Loucy (cell line): ENCODE measurements at regions not wholly inside any gene's neighbourhood (a gene's known extent, or its start where the extent isn't known, plus 50 kb on each side); places are given as distances from the start of the nearest gene placed in this dataset.
A peak's percentile ranks its signal among the peaks of the same experiment; 100 is the strongest.

ENCODE experiments used
- H2AFZ ChIP-seq: fragments of 200-600 bp; sonication (generic); 2 replicates; pipeline ENCODE4 v1.6.0; 2016; ENCODE audit warnings: antibody characterized with exemption, mild to moderate bottlenecking, low read length, moderate library complexity
- H3F3A ChIP-seq: fragments of 200-600 bp; 2 replicates; pipeline ENCODE4 v1.6.0; 2016; ENCODE audit warnings: antibody characterized with exemption, low read depth, mild to moderate bottlenecking
- H3K27me3 ChIP-seq: fragments of 200-600 bp; sonication (generic); 2 replicates; pipeline ENCODE4 v1.6.1; 2014; ENCODE audit warnings: low read length, mild to moderate bottlenecking; ENCODE audit not compliant: insufficient read depth, poor library complexity, severe bottlenecking
- H3K36me3 ChIP-seq: fragments of 200-600 bp; sonication (generic); 2 replicates; pipeline ENCODE4 v1.6.1; 2016; ENCODE audit warnings: low read length; ENCODE audit not compliant: insufficient read depth
- H3K4me1 ChIP-seq: fragments of 200-600 bp; sonication (generic); 2 replicates; pipeline ENCODE4 v1.5.1; 2014; ENCODE audit warnings: low read length, mild to moderate bottlenecking; ENCODE audit not compliant: insufficient read depth, poor library complexity, severe bottlenecking
- H3K4me2 ChIP-seq: fragments of 200-600 bp; sonication (generic); 2 replicates; pipeline ENCODE4 v1.6.0; 2014; ENCODE audit warnings: antibody characterized with exemption, low read length, low read depth, mild to moderate bottlenecking; ENCODE audit not compliant: poor library complexity, severe bottlenecking
- H3K4me3 ChIP-seq: fragments of 200-600 bp; sonication (generic); 2 replicates; pipeline ENCODE4 v1.5.1; 2014; ENCODE audit warnings: low read length, mild to moderate bottlenecking, mixed read lengths; ENCODE audit not compliant: poor library complexity, severe bottlenecking
- H3K79me2 ChIP-seq: fragments of 200-600 bp; sonication (generic); 2 replicates; pipeline ENCODE4 v1.6.1; 2014; ENCODE audit warnings: low read length; ENCODE audit not compliant: insufficient read depth
- H3K9ac ChIP-seq: fragments of 200-600 bp; sonication (generic); 2 replicates; pipeline ENCODE4 v1.6.0; 2014; ENCODE audit warnings: mild to moderate bottlenecking, low read depth, low read length, moderate library complexity; ENCODE audit not compliant: poor library complexity, severe bottlenecking
- H3K9me2 ChIP-seq: fragments of 200-600 bp; sonication (generic); replicated peaks from 2 replicates; pipeline ENCODE4 v1.6.1; 2016; ENCODE audit warnings: low read depth, low read length, mixed read lengths
- H3K9me3 ChIP-seq: fragments of 200-600 bp; sonication (generic); 2 replicates; pipeline ENCODE4 v1.6.1; 2014; ENCODE audit warnings: mild to moderate bottlenecking, antibody characterized with exemption, low read length, low read depth; ENCODE audit not compliant: insufficient read depth
- H4K20me1 ChIP-seq: fragments of 200-600 bp; sonication (generic); 2 replicates; pipeline ENCODE4 v1.6.0; 2014; ENCODE audit warnings: antibody characterized with exemption, low read length, mild to moderate bottlenecking; ENCODE audit not compliant: insufficient read depth, poor library complexity, severe bottlenecking
- CTCF ChIP-seq: fragments of 200-600 bp; sonication (generic); conservative IDR thresholded peaks from 2 replicates; pipeline ENCODE4 v1.5.1; 2014; ENCODE audit warnings: mild to moderate bottlenecking, antibody characterized with exemption, low read length
- EZH2phosphoT487 ChIP-seq: fragments of 200-600 bp; IDR thresholded peaks from 2 replicates; pipeline ENCODE4 v1.6.1; 2018; ENCODE audit warnings: antibody characterized with exemption, mild to moderate bottlenecking, moderate library complexity, borderline replicate concordance

- no peak overlapping the region for H3K9ac ChIP-seq
- H3F3A ChIP-seq, result no peaks in the 10 kb centered on the region
- H3K79me2 ChIP-seq, result no peaks in the 10 kb centered on the region
- H3K4me2 ChIP-seq, result no peak overlapping the region
- TF ChIP-seq CTCF (no peak), EZH2phosphoT487 (no peak)
- no peaks in the 10 kb centered on the region for H3K9me3 ChIP-seq
- H3K36me3 ChIP-seq, result no peaks in the 10 kb centered on the region
- no peaks in the 10 kb centered on the region for H3K9me2 ChIP-seq
- peaks cover 6% of the 10 kb centered on the region for H3K27me3 ChIP-seq
- no peak overlapping the region for H2AFZ ChIP-seq
- no peaks in the 10 kb centered on the region for H4K20me1 ChIP-seq
- no peak overlapping the region for H3K4me3 ChIP-seq
- H3K4me1 ChIP-seq, result no peaks in the 10 kb centered on the region
Observed at GRCh38 chr6:87837876-87838275, 135.8 kb upstream of the AKIRIN2 start.

DNA sequence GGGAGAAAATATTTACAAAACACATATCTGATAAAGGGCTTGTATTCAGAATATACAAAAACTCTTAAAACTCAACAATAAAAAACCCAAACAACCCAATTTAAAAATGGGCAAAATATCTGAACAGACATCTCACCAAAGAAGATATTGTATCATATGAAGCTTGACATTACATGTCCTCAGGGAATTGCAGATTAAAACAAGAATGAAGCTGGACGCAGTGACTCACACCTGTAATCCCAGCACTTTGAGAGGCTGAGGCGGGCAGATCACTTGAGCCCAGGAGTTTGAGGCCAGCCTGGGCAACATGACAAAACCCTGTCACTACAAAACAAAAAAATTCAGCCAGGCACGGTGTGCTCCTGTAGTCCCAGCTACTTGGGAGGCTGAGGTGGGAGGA is 135.4 kb upstream of the AKIRIN2 start:
- Histone ChIP-seq H4K20me1 (no peaks in the 10 kb centered on the region), H3K4me1 (peaks cover 2% of the 10 kb centered on the region), H3K79me2 (no peaks in the 10 kb centered on the region), H3K9ac (no peak overlapping the region), H3K9me2 (no peaks in the 10 kb centered on the region), H3K9me3 (no peaks in the 10 kb centered on the region), H3K4me3 (no peak overlapping the region), H3F3A (no peaks in the 10 kb centered on the region), H3K27me3 (peaks cover 6% of the 10 kb centered on the region), H3K4me2 (no peak overlapping the region), H2AFZ (no peak overlapping the region), H3K36me3 (no peaks in the 10 kb centered on the region)
- TF ChIP-seq EZH2phosphoT487 (no peak), CTCF (no peak)

DNA sequence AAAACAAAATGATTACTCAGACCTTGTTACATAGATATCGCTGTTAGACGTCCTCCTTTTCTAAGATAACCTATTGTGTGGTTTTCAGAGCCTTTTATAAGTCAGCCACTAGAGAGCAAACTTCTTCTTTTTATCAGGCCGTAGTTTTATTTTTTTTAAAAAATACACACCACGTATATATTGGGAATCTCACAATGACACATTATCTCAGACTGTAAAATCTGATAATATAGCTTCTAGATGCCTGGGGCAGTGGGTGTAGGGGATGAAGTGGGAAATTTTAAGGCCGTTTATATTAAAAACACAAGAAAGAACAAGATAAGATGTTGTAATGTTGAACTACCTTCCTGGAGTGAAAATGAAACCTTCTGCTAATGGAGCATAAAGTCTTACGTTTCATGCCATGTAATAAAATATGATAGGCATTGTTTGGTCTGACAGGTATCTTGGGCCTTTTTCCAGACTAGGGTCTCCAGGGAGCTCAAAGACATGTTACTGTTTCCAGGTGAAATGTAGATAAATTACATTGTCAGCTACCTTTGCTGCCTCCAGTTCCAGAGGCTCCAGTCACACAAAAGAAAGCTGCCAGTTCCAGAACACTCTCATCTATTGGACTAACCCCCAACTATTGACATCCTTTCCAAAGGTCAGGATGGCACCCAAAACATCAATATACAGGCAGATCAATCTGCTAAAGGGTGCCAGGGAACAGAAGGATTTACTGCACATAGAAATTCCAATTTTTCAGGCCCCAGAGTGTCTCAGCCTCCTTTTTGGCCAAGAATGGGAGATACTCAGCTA is 130.2 kb upstream of the AKIRIN2 start:
- H3F3A ChIP-seq, result no peaks in the 10 kb centered on the region
- no peaks in the 10 kb centered on the region for H3K27me3 ChIP-seq
- TF ChIP-seq CTCF (peak; percentile 73), EZH2phosphoT487 (no peak)
- peak overlapping the region; percentile 78 for H3K4me3 ChIP-seq
- H3K4me2 ChIP-seq, result peak overlapping the region; percentile 91
- H3K9me2 ChIP-seq, result no peaks in the 10 kb centered on the region
- no peaks in the 10 kb centered on the region for H3K36me3 ChIP-seq
- H4K20me1 ChIP-seq, result no peaks in the 10 kb centered on the region
- peaks cover 10% of the 10 kb centered on the region for H3K4me1 ChIP-seq
- peak overlapping the region; percentile 98 for H2AFZ ChIP-seq
- no peaks in the 10 kb centered on the region for H3K9me3 ChIP-seq
- peak overlapping the region; percentile 67 for H3K9ac ChIP-seq
- H3K79me2 ChIP-seq, result no peaks in the 10 kb centered on the region
